CD4-positive, alpha-beta T cell treated with Interleukin-2 at 100 ng/mL for 4 hours (primary cell): ENCODE measurements at regions not wholly inside any gene's neighbourhood (a gene's known extent, or its start where the extent isn't known, plus 50 kb on each side); places are given as distances from the start of the nearest gene placed in this dataset.

Experiments used
- DNase-seq: peaks from one replicate; pipeline ENCODE4 v3.0.0-alpha.2; 2020; ENCODE audit warnings: low spot score

- no peak for DNase-seq
Measured at GRCh38 chr2:239780236-239780994, 244.7 kb downstream of the NDUFA10 start.

- no peak for DNase-seq
Measured at GRCh38 chr2:239779584-239779983, 245.6 kb downstream of the NDUFA10 start.

DNA sequence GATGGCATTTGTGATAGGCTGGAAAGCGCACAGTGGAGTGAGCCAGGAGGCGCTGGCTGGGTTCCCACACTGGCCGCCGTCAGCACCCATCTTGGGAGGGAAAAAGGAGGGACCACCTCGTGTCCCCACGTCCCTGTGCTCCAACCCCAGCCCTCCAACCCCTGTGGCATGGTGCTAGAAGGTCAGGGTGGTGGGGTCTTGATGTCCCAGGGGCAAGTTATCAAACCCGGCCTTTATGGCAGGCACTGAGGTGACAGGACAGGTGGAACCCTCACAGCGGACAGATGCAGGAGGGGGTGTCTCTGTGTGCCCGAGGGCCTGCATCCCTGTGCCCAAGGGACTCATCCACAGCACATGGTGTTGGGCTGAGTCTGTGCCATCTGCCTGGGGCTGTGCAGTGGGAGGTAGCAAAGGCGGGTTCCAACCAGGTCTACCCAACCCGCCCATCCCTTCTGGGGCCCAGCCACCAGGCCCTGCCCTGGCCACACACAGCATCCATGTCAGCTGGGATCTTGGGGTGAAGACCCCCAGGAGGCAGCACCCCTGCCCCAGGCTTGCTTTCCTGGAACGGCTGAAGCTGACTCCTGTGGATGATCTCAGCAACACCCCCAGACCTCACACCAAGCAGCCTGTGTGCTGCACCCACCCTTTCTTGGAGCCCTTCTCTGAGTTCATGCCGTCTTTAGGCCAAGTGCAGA is 246.1 kb downstream of the NDUFA10 start:
- DNase-seq = no peak

GRCh38 chr2:239778042-239778851 is 246.9 kb downstream of the NDUFA10 start:
- DNase-seq = no peak

- DNase-seq = no peak
Measured at GRCh38 chr2:239777219-239777618, 247.9 kb downstream of the NDUFA10 start.

GRCh38 chr2:239776436-239777005 is 248.6 kb downstream of the NDUFA10 start:
- no peak for DNase-seq

GRCh38 chr2:239775623-239776435 is 249.3 kb downstream of the NDUFA10 start:
- DNase-seq = no peak

DNA sequence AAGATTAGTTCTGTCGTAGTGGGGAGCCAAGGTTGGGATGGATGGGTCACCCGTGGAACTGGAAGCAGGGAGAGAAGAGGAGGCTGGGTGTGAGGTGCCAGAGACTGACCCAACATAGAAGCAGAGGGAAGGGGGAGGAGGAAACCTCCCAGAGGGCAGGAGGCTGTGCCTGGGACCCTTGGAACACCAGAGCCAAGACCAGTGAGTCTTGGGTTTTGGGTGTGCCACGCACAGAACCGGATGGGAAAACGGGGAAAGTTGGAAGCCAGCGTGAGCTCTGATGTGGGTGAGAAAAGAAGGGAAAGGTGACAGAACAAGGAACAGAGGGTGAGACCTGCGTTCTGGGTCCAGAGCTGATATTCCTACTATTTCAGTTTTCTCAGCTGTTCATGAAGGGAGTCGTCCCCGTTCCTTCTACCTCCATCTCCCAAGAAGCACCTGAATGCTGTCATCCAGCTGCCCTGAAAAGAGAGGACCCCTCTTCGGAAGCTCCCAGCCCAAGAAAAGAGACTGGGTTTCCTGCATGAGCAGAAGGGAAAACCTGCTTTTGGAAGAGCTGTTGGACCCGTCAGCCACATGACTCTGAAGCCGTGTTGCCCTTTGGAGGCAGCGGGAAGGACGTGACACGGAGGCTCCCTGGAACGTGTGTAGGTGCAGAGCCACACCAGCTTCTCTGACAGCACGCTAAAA is 250.1 kb downstream of the NDUFA10 start:
- DNase-seq = no peak

GRCh38 chr2:239774142-239774462 is 251.0 kb downstream of the NDUFA10 start:
- DNase-seq = no peak

- DNase-seq = no peak
Measured at GRCh38 chr2:239773228-239774141, 251.7 kb downstream of the NDUFA10 start.

DNA sequence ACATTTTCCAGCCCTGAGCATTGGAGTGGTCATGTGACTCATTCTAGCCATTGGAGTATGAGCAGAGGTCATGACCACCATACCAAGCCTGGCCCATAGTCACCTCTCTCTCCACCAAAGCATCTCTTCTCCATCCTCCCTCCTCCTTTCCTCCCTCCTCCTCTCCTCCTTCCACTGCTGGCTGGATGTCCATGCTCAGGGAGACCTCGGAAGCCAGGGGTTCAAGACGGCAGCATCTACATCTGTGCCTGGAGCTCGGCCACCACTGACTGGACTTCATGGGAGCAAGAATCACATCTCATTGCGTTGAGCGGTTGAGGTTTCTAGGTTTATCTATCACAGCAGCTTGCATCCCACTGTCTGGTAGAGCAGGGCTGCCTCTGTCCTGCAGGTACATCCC is 252.4 kb downstream of the NDUFA10 start:
- no peak for DNase-seq

DNA sequence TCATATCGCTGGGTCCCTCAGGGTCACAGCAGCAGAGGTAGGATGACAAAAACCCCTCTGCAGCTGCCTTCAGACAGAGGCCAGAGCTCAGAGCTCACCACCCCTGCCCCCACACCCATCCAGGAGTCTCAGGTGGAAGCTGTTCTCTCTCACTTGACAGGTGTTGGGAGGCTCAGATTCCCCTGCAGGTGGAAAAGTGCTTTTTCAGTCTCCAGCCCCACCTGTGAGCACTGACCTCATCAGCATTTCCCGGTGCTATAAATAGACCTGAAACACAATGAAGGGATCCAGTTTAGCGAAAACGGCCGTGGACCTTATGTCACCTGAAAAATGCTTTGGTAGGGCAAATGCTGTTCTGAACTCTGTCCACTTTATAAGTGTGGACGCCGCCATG is 254.9 kb downstream of the NDUFA10 start:
- DNase-seq = no peak

DNA sequence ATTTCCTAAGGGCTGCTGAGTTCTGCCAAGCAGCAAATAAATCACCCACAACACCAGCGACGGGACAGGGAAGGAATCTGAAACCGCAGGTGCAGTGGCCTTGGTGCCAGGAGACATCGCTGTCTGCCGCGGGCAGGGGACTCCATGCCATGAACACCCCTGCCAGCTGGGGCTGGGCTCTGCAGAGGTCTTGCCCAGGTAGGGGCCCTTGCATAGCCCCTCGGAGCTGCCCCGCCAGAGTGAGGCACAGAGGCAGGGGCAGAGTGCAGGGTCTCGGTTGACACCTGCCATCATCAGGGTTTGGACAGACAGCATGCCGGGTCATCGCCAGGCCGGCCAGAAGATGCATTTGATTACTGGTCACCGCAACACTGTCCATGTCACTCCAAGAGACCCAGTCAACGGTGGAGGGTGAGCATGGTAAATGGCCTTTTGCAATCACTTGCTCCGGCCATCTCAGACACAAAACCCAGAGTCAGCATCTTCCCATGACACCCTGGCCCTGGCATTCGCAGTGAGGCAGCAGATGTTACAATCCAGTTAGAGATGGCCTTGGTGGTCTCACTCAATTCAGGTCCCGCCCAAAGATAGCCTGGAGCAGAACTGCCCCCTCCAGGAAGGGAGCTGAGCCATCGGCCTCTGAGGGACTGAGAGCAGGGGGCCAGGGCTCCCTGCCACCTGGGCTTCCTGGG is 255.4 kb downstream of the NDUFA10 start:
- no peak for DNase-seq

- DNase-seq = no peak
Measured at GRCh38 chr2:239768907-239769553, 256.1 kb downstream of the NDUFA10 start.

GRCh38 chr2:239768031-239768790 is 256.9 kb downstream of the NDUFA10 start:
- DNase-seq = no peak

- DNase-seq = no peak
Measured at GRCh38 chr2:239767021-239767905, 257.9 kb downstream of the NDUFA10 start.

GRCh38 chr2:239765911-239766310 is 259.2 kb downstream of the NDUFA10 start:
- DNase-seq = no peak
